Liver (tissue), 3 donors: ENCODE measurements at regions not wholly inside any gene's neighbourhood (a gene's known extent, or its start where the extent isn't known, plus 50 kb on each side); places are given as distances from the start of the nearest gene placed in this dataset.

ENCODE experiments used
- EGR1 ChIP-seq, 2 donors: IDR thresholded peaks; 2 replicates each; pipeline ENCODE4 v1.6.1; 2016 to 2018; ENCODE audit warnings: antibody characterized with exemption in 2 of 2, low read depth in 2 of 2
- GABPA ChIP-seq, 2 donors: IDR thresholded peaks in 1 of 2; conservative IDR thresholded peaks in 1 of 2; 2 replicates each; pipeline ENCODE4 v1.6.1; 2016; ENCODE audit warnings: antibody characterized with exemption in 2 of 2, mild to moderate bottlenecking in 1 of 2, moderate library complexity in 1 of 2
- JUND ChIP-seq, 2 donors: IDR thresholded peaks; 2 replicates each; pipeline ENCODE4 v1.6.1; 2016; ENCODE audit warnings: antibody characterized with exemption in 2 of 2
- MAX ChIP-seq: IDR thresholded peaks from 2 replicates; pipeline ENCODE4 v1.6.1; 2016; ENCODE audit warnings: antibody characterized with exemption
- NR2F2 ChIP-seq: IDR thresholded peaks from 2 replicates; pipeline ENCODE4 v1.6.1; 2016; ENCODE audit warnings: antibody characterized with exemption
- RAD21 ChIP-seq, 2 donors: IDR thresholded peaks; 2 replicates each; pipeline ENCODE4 v1.6.1; 2016; ENCODE audit warnings: antibody characterized with exemption in 2 of 2, mild to moderate bottlenecking in 2 of 2
- RXRA ChIP-seq, 2 donors: IDR thresholded peaks; 2 replicates each; pipeline ENCODE4 v1.6.1; 2017 to 2018; ENCODE audit warnings: antibody characterized with exemption in 2 of 2, mild to moderate bottlenecking in 1 of 2
- TAF1 ChIP-seq: conservative IDR thresholded peaks from 2 replicates; pipeline ENCODE4 v1.6.1; 2016; ENCODE audit warnings: antibody characterized with exemption, mild to moderate bottlenecking
- TF ChIP-seq, protein P1 (sequence below): fragments of 150-350 bp; IDR thresholded peaks from 2 replicates; pipeline ENCODE4 v1.5.1; 2017; ENCODE audit warnings: improper control_type of control experiment, low read depth, low read length; ENCODE audit not compliant: missing input control
- TF ChIP-seq, protein P2 (sequence below): IDR thresholded peaks from 2 replicates; pipeline ENCODE4 v1.6.1; 2016; ENCODE audit warnings: antibody characterized with exemption, mild to moderate bottlenecking
- donor health status: healthy.
- donor health status: healthy.

DNA sequence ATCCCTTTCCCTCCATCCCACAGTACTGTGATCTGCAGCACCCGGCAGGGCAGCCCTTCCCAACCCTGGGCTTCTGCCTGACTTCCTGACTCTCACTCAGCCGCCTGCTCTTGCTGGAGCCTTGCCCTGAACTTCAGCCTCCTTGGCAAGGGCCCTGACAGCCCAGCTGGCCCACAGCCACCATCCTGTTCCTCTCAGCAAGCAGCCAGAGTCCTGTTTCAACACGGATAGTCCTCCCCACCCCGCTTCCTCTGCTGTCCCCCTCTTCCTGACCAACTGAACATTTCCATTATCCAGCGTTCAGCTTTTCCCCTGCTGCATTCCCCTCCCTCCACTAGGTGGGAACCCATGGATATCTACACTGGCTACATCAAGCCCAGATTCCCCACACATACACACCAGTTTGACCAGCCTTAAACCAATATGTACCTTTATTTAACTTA is 74.0 kb upstream of the MDM1 start:
- TF ChIP-seq, protein P1, sequence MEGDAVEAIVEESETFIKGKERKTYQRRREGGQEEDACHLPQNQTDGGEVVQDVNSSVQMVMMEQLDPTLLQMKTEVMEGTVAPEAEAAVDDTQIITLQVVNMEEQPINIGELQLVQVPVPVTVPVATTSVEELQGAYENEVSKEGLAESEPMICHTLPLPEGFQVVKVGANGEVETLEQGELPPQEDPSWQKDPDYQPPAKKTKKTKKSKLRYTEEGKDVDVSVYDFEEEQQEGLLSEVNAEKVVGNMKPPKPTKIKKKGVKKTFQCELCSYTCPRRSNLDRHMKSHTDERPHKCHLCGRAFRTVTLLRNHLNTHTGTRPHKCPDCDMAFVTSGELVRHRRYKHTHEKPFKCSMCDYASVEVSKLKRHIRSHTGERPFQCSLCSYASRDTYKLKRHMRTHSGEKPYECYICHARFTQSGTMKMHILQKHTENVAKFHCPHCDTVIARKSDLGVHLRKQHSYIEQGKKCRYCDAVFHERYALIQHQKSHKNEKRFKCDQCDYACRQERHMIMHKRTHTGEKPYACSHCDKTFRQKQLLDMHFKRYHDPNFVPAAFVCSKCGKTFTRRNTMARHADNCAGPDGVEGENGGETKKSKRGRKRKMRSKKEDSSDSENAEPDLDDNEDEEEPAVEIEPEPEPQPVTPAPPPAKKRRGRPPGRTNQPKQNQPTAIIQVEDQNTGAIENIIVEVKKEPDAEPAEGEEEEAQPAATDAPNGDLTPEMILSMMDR: peak; percentile 63
- TF ChIP-seq GABPA (IDR thresholded peaks at IDR 0.05 in 1 of 2, conservative IDR thresholded peaks at IDR 0.05 in 1 of 2) (peak; percentile 46 to 68), NR2F2 (peak; percentile 88), EGR1 (IDR thresholded peaks at IDR 0.05; ENCODE audit: low read depth in 2 of 2) (peak; percentile 58 to 90), TAF1 (no peak), MAX (peak; percentile 99), RAD21 (IDR thresholded peaks at IDR 0.05) (peak; percentile 77 to 89), JUND (IDR thresholded peaks at IDR 0.05) (peak in 1 of 2 donors; percentile 49), RXRA (IDR thresholded peaks at IDR 0.05) (peak; percentile 95)
- TF ChIP-seq, protein P2, sequence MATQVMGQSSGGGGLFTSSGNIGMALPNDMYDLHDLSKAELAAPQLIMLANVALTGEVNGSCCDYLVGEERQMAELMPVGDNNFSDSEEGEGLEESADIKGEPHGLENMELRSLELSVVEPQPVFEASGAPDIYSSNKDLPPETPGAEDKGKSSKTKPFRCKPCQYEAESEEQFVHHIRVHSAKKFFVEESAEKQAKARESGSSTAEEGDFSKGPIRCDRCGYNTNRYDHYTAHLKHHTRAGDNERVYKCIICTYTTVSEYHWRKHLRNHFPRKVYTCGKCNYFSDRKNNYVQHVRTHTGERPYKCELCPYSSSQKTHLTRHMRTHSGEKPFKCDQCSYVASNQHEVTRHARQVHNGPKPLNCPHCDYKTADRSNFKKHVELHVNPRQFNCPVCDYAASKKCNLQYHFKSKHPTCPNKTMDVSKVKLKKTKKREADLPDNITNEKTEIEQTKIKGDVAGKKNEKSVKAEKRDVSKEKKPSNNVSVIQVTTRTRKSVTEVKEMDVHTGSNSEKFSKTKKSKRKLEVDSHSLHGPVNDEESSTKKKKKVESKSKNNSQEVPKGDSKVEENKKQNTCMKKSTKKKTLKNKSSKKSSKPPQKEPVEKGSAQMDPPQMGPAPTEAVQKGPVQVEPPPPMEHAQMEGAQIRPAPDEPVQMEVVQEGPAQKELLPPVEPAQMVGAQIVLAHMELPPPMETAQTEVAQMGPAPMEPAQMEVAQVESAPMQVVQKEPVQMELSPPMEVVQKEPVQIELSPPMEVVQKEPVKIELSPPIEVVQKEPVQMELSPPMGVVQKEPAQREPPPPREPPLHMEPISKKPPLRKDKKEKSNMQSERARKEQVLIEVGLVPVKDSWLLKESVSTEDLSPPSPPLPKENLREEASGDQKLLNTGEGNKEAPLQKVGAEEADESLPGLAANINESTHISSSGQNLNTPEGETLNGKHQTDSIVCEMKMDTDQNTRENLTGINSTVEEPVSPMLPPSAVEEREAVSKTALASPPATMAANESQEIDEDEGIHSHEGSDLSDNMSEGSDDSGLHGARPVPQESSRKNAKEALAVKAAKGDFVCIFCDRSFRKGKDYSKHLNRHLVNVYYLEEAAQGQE: peak; percentile 86
